Spleen (tissue), 7 donors: ENCODE measurements at regions not wholly inside any gene's neighbourhood (a gene's known extent, or its start where the extent isn't known, plus 50 kb on each side); places are given as distances from the start of the nearest gene placed in this dataset.

Source experiments
- POLR2A ChIP-seq, 3 donors: fragments of 450-650 bp; IDR thresholded peaks; one replicate each; pipeline ENCODE4 v1.5.1; 2017; ENCODE audit warnings: antibody characterized with exemption in 3 of 3, mild to moderate bottlenecking in 1 of 3
- TF ChIP-seq, protein P1 (sequence below), 11 experiments: fragments of 200-600 bp in 7 of 11; fragments of 450-650 bp in 4 of 11; sonication (generic) in 4 of 11; IDR thresholded peaks in 8 of 11; conservative IDR thresholded peaks in 3 of 11; 1 replicate in 7 of 11; 2 replicates in 4 of 11; pipeline versions ENCODE4 v1.4.0 to v1.8.0; 2016 to 2021; ENCODE audit warnings: antibody characterized with exemption in 11 of 11, inconsistent platforms in 4 of 11, mild to moderate bottlenecking in 1 of 11
- donor health status: DM: no; HTN: no; CAD: no; lungs with moderate emphysema.
- donor health status: DM: no; HTN: no; CAD: no.
- donor health status: DM: no; HTN: no; CAD: no.

DNA sequence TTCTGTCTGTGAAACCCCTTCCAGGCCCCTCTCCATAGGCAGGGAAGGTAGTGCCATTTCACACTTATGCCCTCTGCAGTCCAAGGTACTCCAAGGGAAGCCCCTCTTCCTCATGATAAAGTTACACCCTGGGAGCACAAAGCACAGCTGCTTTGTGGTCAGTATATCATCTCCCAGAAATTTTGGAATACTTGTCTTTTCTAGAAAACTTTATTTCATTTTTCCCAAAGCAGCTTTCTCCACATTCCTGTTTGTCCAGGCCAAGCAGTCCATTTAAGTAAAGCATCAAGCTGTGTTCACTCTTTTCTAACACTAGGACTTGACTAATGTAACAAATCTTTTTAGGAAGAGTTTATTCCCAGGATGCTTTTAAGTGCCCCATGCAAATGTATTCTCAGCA, 371.8 kb upstream of the RGMB start:
- no peak for TF ChIP-seq POLR2A (IDR thresholded peaks at IDR 0.05)
- TF ChIP-seq, protein P1, sequence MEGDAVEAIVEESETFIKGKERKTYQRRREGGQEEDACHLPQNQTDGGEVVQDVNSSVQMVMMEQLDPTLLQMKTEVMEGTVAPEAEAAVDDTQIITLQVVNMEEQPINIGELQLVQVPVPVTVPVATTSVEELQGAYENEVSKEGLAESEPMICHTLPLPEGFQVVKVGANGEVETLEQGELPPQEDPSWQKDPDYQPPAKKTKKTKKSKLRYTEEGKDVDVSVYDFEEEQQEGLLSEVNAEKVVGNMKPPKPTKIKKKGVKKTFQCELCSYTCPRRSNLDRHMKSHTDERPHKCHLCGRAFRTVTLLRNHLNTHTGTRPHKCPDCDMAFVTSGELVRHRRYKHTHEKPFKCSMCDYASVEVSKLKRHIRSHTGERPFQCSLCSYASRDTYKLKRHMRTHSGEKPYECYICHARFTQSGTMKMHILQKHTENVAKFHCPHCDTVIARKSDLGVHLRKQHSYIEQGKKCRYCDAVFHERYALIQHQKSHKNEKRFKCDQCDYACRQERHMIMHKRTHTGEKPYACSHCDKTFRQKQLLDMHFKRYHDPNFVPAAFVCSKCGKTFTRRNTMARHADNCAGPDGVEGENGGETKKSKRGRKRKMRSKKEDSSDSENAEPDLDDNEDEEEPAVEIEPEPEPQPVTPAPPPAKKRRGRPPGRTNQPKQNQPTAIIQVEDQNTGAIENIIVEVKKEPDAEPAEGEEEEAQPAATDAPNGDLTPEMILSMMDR (IDR thresholded peaks at IDR 0.05 in 8 of 11, conservative IDR thresholded peaks at IDR 0.05 in 3 of 11) = no peak
